ENCODE measurements at regions not wholly inside any gene's neighbourhood (a gene's known extent, or its start where the extent isn't known, plus 50 kb on each side); places are given as distances from the start of the nearest gene placed in this dataset.
"Not testable (repeated sequence)": the region's sequence is repeated elsewhere in the genome, so short reads cannot be mapped to it uniquely, and the experiment has no call there.

DNA sequence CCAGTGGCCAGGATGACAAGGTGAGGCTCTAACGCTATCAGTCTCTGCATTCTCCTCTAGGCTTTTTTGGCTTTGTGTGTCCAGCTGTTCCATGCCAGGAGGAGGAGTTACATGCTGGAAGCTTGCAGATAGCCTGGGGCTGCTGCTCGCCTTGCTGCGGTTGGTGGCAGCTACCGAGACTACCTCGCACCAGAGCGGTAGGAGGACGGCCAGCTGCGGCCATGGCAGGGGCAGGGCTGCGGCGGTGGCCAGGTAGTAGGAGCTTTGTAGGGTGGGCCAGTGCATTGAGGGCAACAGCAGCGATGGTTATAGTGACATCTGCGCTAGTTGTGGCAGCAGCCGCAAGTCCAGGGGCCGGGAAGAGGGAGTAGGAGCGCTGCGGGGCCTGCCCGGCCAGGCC is 75.9 kb upstream of the POTEB3 start:
- not testable (repeated sequence) for TF ChIP-seq POLR2A (IDR thresholded peaks at IDR 0.05; ENCODE audit: extremely low read depth, insufficient read length)
- TF ChIP-seq, protein P1, sequence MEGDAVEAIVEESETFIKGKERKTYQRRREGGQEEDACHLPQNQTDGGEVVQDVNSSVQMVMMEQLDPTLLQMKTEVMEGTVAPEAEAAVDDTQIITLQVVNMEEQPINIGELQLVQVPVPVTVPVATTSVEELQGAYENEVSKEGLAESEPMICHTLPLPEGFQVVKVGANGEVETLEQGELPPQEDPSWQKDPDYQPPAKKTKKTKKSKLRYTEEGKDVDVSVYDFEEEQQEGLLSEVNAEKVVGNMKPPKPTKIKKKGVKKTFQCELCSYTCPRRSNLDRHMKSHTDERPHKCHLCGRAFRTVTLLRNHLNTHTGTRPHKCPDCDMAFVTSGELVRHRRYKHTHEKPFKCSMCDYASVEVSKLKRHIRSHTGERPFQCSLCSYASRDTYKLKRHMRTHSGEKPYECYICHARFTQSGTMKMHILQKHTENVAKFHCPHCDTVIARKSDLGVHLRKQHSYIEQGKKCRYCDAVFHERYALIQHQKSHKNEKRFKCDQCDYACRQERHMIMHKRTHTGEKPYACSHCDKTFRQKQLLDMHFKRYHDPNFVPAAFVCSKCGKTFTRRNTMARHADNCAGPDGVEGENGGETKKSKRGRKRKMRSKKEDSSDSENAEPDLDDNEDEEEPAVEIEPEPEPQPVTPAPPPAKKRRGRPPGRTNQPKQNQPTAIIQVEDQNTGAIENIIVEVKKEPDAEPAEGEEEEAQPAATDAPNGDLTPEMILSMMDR (IDR thresholded peaks at IDR 0.05; ENCODE audit: low read depth, low read length): not testable (repeated sequence)

Measured in NB4 (cell line).